ENCODE measurements at regions not wholly inside any gene's neighbourhood (a gene's known extent, or its start where the extent isn't known, plus 50 kb on each side); places are given as distances from the start of the nearest gene placed in this dataset.
"Not testable (repeated sequence)": the region's sequence is repeated elsewhere in the genome, so short reads cannot be mapped to it uniquely, and the experiment has no call there.

GRCh38 chr17:5911919-5912318 lies 158.3 kb upstream of the WSCD1 start:
- no peak for DNase-seq

- no peak for DNase-seq
These were observed 157.1 kb upstream of the WSCD1 start for GRCh38 chr17:5913032-5913531.

- DNase-seq, result no peak
These were observed 156.5 kb upstream of the WSCD1 start for GRCh38 chr17:5913641-5914040.

- DNase-seq, result no peak
These were observed 154.8 kb upstream of the WSCD1 start for GRCh38 chr17:5915337-5915736.

GRCh38 chr17:5919089-5919488 lies 151.1 kb upstream of the WSCD1 start:
- no peak for DNase-seq

GRCh38 chr17:5921512-5922282 lies 148.5 kb upstream of the WSCD1 start:
- peak; percentile 4 for DNase-seq

- DNase-seq, result no peak
These were observed 147.7 kb upstream of the WSCD1 start for GRCh38 chr17:5922476-5922875.

- DNase-seq, result no peak
These were observed 140.5 kb upstream of the WSCD1 start for GRCh38 chr17:5929721-5930120.

- DNase-seq, result not testable (repeated sequence)
These were observed 139.6 kb upstream of the WSCD1 start for GRCh38 chr17:5930555-5930954.

GRCh38 chr17:5931616-5932015 lies 138.6 kb upstream of the WSCD1 start:
- no peak for DNase-seq

- DNase-seq, result no peak
These were observed 136.7 kb upstream of the WSCD1 start for GRCh38 chr17:5933430-5933829.

- DNase-seq, result no peak
These were observed 128.9 kb upstream of the WSCD1 start for GRCh38 chr17:5941258-5941657.

GRCh38 chr17:5942687-5943086 lies 127.5 kb upstream of the WSCD1 start:
- DNase-seq, result no peak

- DNase-seq, result no peak
These were observed 126.9 kb upstream of the WSCD1 start for GRCh38 chr17:5943232-5943631.

GRCh38 chr17:5943982-5944381 lies 126.2 kb upstream of the WSCD1 start:
- no peak for DNase-seq

GRCh38 chr17:5947701-5948180 lies 122.4 kb upstream of the WSCD1 start:
- DNase-seq, result no peak

- DNase-seq, result no peak
These were observed 121.4 kb upstream of the WSCD1 start for GRCh38 chr17:5948811-5949210.

GRCh38 chr17:5950878-5951277 lies 119.3 kb upstream of the WSCD1 start:
- DNase-seq, result no peak

GRCh38 chr17:5951912-5952311 lies 118.3 kb upstream of the WSCD1 start:
- DNase-seq, result no peak

GRCh38 chr17:5952518-5952917 lies 117.7 kb upstream of the WSCD1 start:
- no peak for DNase-seq

- no peak for DNase-seq
These were observed 114.4 kb upstream of the WSCD1 start for GRCh38 chr17:5955764-5956163.

- no peak for DNase-seq
These were observed 111.3 kb upstream of the WSCD1 start for GRCh38 chr17:5958850-5959249.

- no peak for DNase-seq
These were observed 107.8 kb upstream of the WSCD1 start for GRCh38 chr17:5962371-5962770.

- no peak for DNase-seq
These were observed 98.2 kb upstream of the WSCD1 start for GRCh38 chr17:5971969-5972368.

GRCh38 chr17:5973410-5973809 lies 96.8 kb upstream of the WSCD1 start:
- no peak for DNase-seq
